Kidney epithelial cell (primary cell): ENCODE measurements at regions not wholly inside any gene's neighbourhood (a gene's known extent, or its start where the extent isn't known, plus 50 kb on each side); places are given as distances from the start of the nearest gene placed in this dataset.
"Not testable (repeated sequence)": the region's sequence is repeated elsewhere in the genome, so short reads cannot be mapped to it uniquely, and the experiment has no call there.

Source experiments
- DNase-seq: peaks from one replicate; pipeline ENCODE4 v3.0.0-alpha.2; 2010; ENCODE audit warnings: low read depth
- H3K27me3 ChIP-seq: 2 replicates; pipeline ENCODE4 v1.6.0; 2011; ENCODE audit warnings: low read length; ENCODE audit not compliant: control insufficient read depth, insufficient read depth
- H3K36me3 ChIP-seq: 2 replicates; pipeline ENCODE4 v1.5.1; 2011; ENCODE audit warnings: low read length; ENCODE audit not compliant: control insufficient read depth, insufficient read depth
- H3K4me3 ChIP-seq: 2 replicates; pipeline ENCODE4 v1.5.1; 2011; ENCODE audit warnings: low read depth, mild to moderate bottlenecking, control low read depth, low read length
- TF ChIP-seq, protein P1 (sequence below): IDR thresholded peaks from 2 replicates; pipeline ENCODE4 v1.5.1; 2011; ENCODE audit warnings: mild to moderate bottlenecking, moderate library complexity, low read length, control low read depth, inconsistent platforms; ENCODE audit not compliant: insufficient read depth, poor library complexity, severe bottlenecking

DNA sequence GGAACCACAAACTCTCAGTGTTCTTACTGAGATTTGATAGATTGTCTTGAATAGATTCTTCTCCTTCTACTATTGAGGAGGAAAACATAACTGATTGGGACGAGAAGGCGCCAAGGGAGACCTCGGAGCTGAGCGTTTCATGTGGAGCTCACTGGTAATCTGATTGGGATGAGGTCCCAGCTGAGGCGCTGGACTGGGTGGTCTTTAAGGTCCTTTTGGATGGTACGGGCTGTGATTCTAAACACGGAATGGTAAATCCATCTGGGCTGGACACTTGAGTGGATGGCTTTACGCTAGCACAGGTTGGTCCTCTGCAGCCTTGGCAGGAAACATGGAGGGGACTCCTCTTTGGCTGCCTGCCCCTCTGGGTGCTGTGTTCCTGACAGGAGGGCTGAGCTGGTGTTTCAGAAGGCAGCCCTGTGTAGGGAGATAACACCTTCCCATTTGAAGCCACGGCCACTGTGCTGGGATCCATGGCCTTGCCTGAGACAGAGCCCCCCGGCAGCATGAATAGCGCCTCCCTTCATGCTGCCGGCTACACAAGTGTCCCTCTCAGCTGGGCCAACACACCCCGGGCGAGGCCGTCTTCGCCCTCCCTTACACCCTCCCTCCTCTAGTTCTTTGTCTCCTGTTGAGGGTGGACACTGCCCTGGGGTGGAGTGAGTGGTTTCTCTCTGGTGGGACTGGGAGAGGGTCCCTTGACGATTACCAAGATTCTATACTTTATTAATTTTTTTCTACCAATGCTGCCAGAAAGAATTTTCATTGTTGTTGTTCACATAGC lies 203.2 kb upstream of the SHH start:
- no peaks in the 10 kb centered on the region for H3K27me3 ChIP-seq
- no peak overlapping the region for H3K4me3 ChIP-seq
- TF ChIP-seq, protein P1, sequence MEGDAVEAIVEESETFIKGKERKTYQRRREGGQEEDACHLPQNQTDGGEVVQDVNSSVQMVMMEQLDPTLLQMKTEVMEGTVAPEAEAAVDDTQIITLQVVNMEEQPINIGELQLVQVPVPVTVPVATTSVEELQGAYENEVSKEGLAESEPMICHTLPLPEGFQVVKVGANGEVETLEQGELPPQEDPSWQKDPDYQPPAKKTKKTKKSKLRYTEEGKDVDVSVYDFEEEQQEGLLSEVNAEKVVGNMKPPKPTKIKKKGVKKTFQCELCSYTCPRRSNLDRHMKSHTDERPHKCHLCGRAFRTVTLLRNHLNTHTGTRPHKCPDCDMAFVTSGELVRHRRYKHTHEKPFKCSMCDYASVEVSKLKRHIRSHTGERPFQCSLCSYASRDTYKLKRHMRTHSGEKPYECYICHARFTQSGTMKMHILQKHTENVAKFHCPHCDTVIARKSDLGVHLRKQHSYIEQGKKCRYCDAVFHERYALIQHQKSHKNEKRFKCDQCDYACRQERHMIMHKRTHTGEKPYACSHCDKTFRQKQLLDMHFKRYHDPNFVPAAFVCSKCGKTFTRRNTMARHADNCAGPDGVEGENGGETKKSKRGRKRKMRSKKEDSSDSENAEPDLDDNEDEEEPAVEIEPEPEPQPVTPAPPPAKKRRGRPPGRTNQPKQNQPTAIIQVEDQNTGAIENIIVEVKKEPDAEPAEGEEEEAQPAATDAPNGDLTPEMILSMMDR, result no peak
- H3K36me3 ChIP-seq, result no peaks in the 10 kb centered on the region
- no peak for DNase-seq

GRCh38 chr7:156014808-156015207 lies 202.5 kb upstream of the SHH start:
- TF ChIP-seq, protein P1, result no peak
- Histone ChIP-seq H3K36me3 (no peaks in the 10 kb centered on the region), H3K4me3 (no peak overlapping the region), H3K27me3 (no peaks in the 10 kb centered on the region)
- no peak for DNase-seq

- Histone ChIP-seq H3K4me3 (no peak overlapping the region), H3K27me3 (no peaks in the 10 kb centered on the region), H3K36me3 (no peaks in the 10 kb centered on the region)
- TF ChIP-seq, protein P1, result no peak
- DNase-seq, result no peak
Measured at GRCh38 chr7:156014201-156014600, 201.9 kb upstream of the SHH start.

- H3K4me3 ChIP-seq, result no peak overlapping the region
- no peaks in the 10 kb centered on the region for H3K36me3 ChIP-seq
- DNase-seq, result no peak
- TF ChIP-seq, protein P1, result no peak
- H3K27me3 ChIP-seq, result no peaks in the 10 kb centered on the region
Measured at GRCh38 chr7:156012412-156012811, 200.1 kb upstream of the SHH start.

DNA sequence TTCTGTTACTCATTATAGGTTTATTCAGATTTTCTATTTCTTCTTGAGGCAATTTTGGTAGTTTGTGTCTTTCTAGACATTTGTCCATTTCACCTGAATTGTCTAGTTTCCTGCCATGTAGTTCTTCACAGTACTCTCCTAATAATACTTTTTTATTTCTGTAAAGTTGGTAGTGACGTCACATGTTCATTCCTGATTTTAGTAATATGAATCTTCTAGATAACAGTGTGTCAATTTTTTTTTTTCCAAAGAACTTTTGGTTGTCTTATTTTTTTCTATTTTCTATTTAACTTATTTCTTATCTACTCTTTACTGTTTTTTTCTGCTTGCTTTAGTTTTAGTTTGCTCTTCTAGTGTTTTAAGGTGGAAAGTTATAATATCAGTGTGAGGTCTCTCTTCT lies 197.3 kb upstream of the SHH start:
- DNase-seq, result no peak
- Histone ChIP-seq H3K4me3 (no peak overlapping the region), H3K27me3 (no peaks in the 10 kb centered on the region), H3K36me3 (no peaks in the 10 kb centered on the region)
- TF ChIP-seq, protein P1, result no peak

GRCh38 chr7:156006876-156007275 lies 194.6 kb upstream of the SHH start:
- not testable (repeated sequence) for H3K36me3 ChIP-seq, DNase-seq, H3K4me3 ChIP-seq, H3K27me3 ChIP-seq
